HEK293T (cell line): ENCODE measurements at regions not wholly inside any gene's neighbourhood (a gene's known extent, or its start where the extent isn't known, plus 50 kb on each side); places are given as distances from the start of the nearest gene placed in this dataset.

Source experiments
- CTCF ChIA-PET: fragments of 350-600 bp; formaldehyde crosslinking; extraction: SDS; loops from one replicate; lab custom pipeline; 2021; ENCODE audit warnings: antibody characterized with exemption, inconsistent platforms; lab: Yijun Ruan, JAX
- POLR2A ChIA-PET: fragments of 350-600 bp; formaldehyde crosslinking; extraction: SDS; loops from one replicate; lab custom pipeline; 2020; ENCODE audit warnings: antibody characterized with exemption, inconsistent platforms; lab: Yijun Ruan, JAX
- DNase-seq: peaks from one replicate; pipeline ENCODE4 v3.0.0; 2012; ENCODE audit warnings: mixed read lengths; ENCODE audit errors: extremely low spot score
- ARNT ChIP-seq: fragments of 450-650 bp; IDR thresholded peaks from 2 replicates; pipeline ENCODE4 v1.6.1; 2017; ENCODE audit warnings: mild to moderate bottlenecking
- BHLHE40 ChIP-seq: fragments of 450-650 bp; IDR thresholded peaks from 2 replicates; pipeline ENCODE4 v1.6.1; 2016; ENCODE audit warnings: mild to moderate bottlenecking, moderate library complexity, borderline replicate concordance
- CTBP1 ChIP-seq: fragments of 450-650 bp; IDR thresholded peaks from 2 replicates; pipeline ENCODE4 v1.6.1; 2016; ENCODE audit warnings: borderline replicate concordance
- ELF4 ChIP-seq: fragments of 450-650 bp; IDR thresholded peaks from 2 replicates; pipeline ENCODE4 v1.6.1; 2017; ENCODE audit warnings: antibody characterized with exemption
- FOXA1 ChIP-seq: fragments of 450-650 bp; IDR thresholded peaks from 2 replicates; pipeline ENCODE4 v1.6.1; 2016; ENCODE audit warnings: mild to moderate bottlenecking
- FOXK2 ChIP-seq: fragments of 450-650 bp; IDR thresholded peaks from 2 replicates; pipeline ENCODE4 v1.6.1; 2016; ENCODE audit warnings: mild to moderate bottlenecking
- FOXM1 ChIP-seq: fragments of 450-650 bp; IDR thresholded peaks from 2 replicates; pipeline ENCODE4 v1.6.1; 2017; ENCODE audit warnings: mild to moderate bottlenecking, borderline replicate concordance
- HDGF ChIP-seq: fragments of 450-650 bp; IDR thresholded peaks from 2 replicates; pipeline ENCODE4 v1.6.1; 2017; ENCODE audit warnings: antibody characterized with exemption, borderline replicate concordance
- L3MBTL2 ChIP-seq: fragments of 450-650 bp; conservative IDR thresholded peaks from 2 replicates; pipeline ENCODE4 v1.6.1; 2016; ENCODE audit warnings: mild to moderate bottlenecking
- LEF1 ChIP-seq: fragments of 450-650 bp; IDR thresholded peaks from 2 replicates; pipeline ENCODE4 v1.6.1; 2017; ENCODE audit warnings: mild to moderate bottlenecking, borderline replicate concordance
- NFRKB ChIP-seq: fragments of 450-650 bp; IDR thresholded peaks from 2 replicates; pipeline ENCODE4 v1.6.1; 2016; ENCODE audit warnings: mild to moderate bottlenecking, moderate library complexity
- PKNOX1 ChIP-seq: fragments of 450-650 bp; IDR thresholded peaks from 2 replicates; pipeline ENCODE4 v1.6.1; 2016
- SP1 ChIP-seq: fragments of 450-650 bp; IDR thresholded peaks from 2 replicates; pipeline ENCODE4 v1.6.1; 2017
- SUZ12 ChIP-seq: fragments of 450-650 bp; IDR thresholded peaks from 2 replicates; pipeline ENCODE4 v1.6.1; 2016; ENCODE audit warnings: mild to moderate bottlenecking
- TARDBP ChIP-seq: fragments of 450-650 bp; IDR thresholded peaks from 2 replicates; pipeline ENCODE4 v1.6.1; 2016
- ZNF384 ChIP-seq: fragments of 450-650 bp; IDR thresholded peaks from 2 replicates; pipeline ENCODE4 v1.6.1; 2016

DNA sequence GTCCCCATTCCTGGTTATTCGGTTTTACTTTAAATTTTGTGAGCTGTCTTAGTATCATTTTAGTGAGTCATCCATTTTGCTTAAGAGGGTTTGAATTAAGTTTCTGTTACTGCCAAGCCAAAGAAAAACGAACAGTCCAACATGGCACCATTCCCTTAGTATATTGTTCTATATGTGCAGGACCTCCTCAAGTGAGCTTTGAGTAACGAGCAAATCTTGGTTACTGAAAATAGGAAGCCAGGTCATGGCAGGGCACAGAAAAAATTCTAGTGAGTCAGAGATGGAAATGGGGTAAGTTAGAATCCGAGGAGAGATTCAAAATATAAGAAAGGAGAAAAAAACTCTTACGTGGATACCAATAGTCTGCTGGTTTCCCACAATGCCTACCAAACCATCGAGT is 292.9 kb downstream of the BAMBI start:
- POLR2A ChIA-PET, result interaction anchor here (1.4 kb wide), 1 partner anchor 302 kb away, joined by 5 read pairs; no protein-coding TSS in a partner anchor

DNA sequence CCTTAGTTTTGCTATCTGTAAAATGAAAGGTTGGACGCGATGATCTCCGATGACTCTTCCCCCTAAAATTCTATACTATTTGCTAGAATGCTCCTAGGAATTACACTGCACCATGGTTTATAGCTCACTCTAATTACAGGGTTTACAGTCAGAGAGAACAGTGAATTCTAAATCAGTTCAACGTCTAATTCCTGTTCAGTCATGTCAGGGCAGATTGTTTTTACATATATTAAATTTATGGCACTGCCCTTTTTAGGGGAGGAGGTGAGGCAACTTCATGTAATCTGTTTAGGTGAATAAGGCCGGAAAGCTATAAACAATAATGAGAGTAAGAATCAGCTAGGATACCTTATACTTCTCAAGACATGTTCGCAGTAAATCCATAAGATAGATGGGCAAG is 293.9 kb downstream of the BAMBI start:
- DNase-seq, result no peak
- ChIA-PET POLR2A (no interaction called here), CTCF (interaction anchor here (0.7 to 1.2 kb wide), 4 partner anchors 27 to 307 kb away, joined by 3 to 5 read pairs (median 4); partner anchors contain the start of gene BAMBI)
- TF ChIP-seq PKNOX1, result peak; percentile 76
- no peak for TF ChIP-seq ELF4

More for the DNA sequence above, 292.9 kb downstream of the BAMBI start:
- TF ChIP-seq ARNT (no peak), FOXA1 (no peak), L3MBTL2 (no peak), PKNOX1 (no peak), FOXK2 (no peak), CTBP1 (no peak)
- DNase-seq, result no peak
- CTCF ChIA-PET, result interaction anchor here (1.0 to 1.6 kb wide), 2 partner anchors 10 to 293 kb away, joined by 4 to 5 read pairs; partner anchors contain the start of gene BAMBI

DNA sequence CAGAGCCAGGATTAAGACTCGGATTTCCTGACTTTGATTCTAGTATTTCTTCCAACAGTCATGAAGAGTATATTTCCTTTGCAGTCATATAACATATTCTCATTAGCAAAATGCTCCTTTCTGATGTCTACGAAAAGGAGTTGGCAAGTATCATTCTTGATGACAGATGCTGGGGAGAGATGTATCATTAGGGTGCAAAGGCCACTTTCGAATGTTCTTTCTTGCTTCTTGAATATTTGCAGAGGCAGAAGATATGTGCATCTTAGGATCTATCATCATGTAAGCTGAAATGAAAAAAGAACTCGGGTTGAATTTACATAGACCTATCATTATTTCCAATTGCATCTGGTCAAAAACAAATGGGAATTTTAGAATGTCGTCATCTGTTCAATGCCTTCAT is 294.4 kb downstream of the BAMBI start:
- TF ChIP-seq TARDBP, result no peak
- TF ChIP-seq FOXA1, result no peak
- no peak for TF ChIP-seq HDGF
- no peak for TF ChIP-seq SP1
- no peak for TF ChIP-seq ELF4
- no peak for TF ChIP-seq CTBP1
- TF ChIP-seq FOXK2, result no peak
- TF ChIP-seq ARNT, result no peak
- TF ChIP-seq SUZ12, result no peak
- TF ChIP-seq L3MBTL2, result no peak
- TF ChIP-seq FOXM1, result no peak
- TF ChIP-seq PKNOX1, result no peak
- no peak for TF ChIP-seq BHLHE40
- no peak for TF ChIP-seq NFRKB
- ChIA-PET CTCF (interaction anchor here (0.8 to 1.2 kb wide), 2 partner anchors 33 to 308 kb away, joined by 3 to 5 read pairs; no protein-coding TSS in a partner anchor), POLR2A (no interaction called here)
- no peak for DNase-seq

DNA sequence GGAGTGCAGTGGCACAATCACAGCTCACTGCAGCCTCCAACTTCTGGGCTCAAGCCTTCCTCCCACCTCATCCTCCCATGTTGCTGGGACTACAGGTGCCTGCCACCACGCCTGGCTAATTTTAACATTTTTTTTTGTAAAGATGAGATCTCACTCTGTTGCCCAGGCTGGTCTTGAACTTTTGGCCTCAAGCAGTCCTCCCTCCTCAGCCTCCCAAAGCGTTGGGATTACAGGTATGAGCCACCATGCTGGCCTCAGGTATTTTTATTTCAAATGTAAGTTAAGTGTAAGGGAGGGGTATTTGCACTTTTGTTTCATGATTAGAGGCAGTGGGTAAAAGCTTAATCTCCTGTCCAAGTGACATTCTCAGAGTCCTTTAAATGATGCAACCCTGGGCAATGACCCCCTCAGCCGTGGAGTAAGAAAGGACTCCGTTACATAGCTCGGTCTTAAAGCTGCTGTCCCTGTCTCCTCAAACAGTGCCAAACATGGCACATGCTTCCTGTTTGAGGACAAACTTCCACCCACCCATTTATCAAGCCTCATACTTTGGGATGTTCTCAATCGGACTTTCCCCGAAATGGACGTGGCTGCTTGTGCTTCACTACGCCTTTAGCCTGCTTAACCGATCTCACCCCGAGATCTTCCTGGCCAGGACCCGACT is 296.1 kb downstream of the BAMBI start:
- ChIA-PET CTCF (no interaction called here), POLR2A (no interaction called here)
- no peak for DNase-seq
- TF ChIP-seq CTBP1, result no peak
- TF ChIP-seq SP1, result no peak
- TF ChIP-seq HDGF, result no peak
- TF ChIP-seq ARNT, result no peak
- no peak for TF ChIP-seq FOXK2
- no peak for TF ChIP-seq TARDBP

GRCh38 chr10:28975891-28976531 is 298.7 kb downstream of the BAMBI start:
- no peak for DNase-seq
- ChIA-PET CTCF (interaction anchor here (0.5 to 0.8 kb wide), 2 partner anchors 128 to 151 kb away, joined by 3 read pairs; no protein-coding TSS in a partner anchor), POLR2A (interaction anchor here (0.8 kb wide), 1 partner anchor 136 kb away, joined by 4 read pairs; no protein-coding TSS in a partner anchor)
- TF ChIP-seq PKNOX1, result peak; percentile 68
- no peak for TF ChIP-seq SP1
- TF ChIP-seq HDGF, result no peak
- TF ChIP-seq LEF1, result no peak
- TF ChIP-seq L3MBTL2, result no peak
- TF ChIP-seq FOXA1, result no peak
- TF ChIP-seq NFRKB, result no peak
- no peak for TF ChIP-seq ELF4

DNA sequence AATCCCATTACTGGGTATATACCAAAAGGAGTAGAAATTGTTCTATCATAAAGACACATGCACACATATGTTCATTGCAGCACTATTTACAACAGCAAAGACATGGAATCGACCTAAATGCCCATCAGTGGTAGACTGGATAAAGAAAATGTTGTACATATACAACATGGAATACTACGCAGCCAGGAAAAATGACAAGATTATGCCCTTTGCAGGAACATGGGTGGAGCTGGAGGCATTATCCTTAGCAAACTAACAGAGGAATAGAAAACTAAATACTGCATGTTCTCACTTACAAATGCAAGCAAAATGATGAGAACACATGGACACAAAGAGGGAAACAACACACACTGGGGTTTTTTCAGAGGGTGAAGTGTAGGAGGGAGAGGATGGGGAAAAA is 300.2 kb downstream of the BAMBI start:
- no peak for DNase-seq
- CTCF ChIA-PET, result no interaction called here
- TF ChIP-seq SUZ12 (no peak), ARNT (no peak), BHLHE40 (no peak), HDGF (no peak), PKNOX1 (no peak), SP1 (no peak), FOXA1 (no peak), ZNF384 (no peak), L3MBTL2 (no peak), ELF4 (no peak), FOXM1 (no peak), CTBP1 (no peak), TARDBP (no peak), NFRKB (no peak), LEF1 (no peak), FOXK2 (no peak)
- POLR2A ChIA-PET, result no interaction called here
